ENCODE measurements at regions not wholly inside any gene's neighbourhood (a gene's known extent, or its start where the extent isn't known, plus 50 kb on each side); places are given as distances from the start of the nearest gene placed in this dataset.

DNA sequence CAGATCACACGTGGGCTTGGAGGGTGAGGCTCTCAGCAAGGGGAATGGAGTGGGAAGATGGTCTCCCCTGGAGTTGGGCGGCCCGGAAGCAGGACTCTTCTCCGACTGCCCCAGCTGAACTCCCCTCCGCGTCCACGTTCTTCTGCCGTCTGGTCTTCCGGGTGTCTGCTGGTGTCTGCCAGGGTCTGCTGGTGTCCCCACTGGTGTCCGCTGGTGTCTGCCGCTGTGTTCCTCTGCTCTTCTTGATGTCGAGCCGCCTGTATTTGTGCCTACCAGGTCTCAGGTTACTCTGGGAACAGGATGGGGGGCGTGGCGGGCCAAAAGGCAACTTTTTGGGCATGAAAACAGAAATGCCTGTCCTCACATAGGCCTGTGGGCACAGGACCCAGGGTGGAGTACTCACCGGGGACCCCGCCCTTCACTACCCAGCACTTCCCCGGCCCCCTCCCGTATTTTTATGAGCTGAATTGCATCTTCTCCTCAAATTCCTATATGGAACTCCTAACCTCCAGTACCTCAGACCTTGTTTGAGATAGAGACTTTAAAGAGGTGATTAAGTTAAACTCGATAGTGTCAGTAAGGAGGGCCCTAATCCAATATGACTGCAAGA lies 675.4 kb downstream of the SEMA5A start:
- CTCF ChIA-PET: no interaction called here
- no peak for ATAC-seq
- Histone ChIP-seq H3K4me1 (ENCODE audit: control insufficient read depth, insufficient read depth, low read length) (no peaks in the 10 kb centered on the region), H2AFZ (ENCODE audit: control insufficient read depth, low read depth, low read length) (no peak overlapping the region), H3K27me3 (replicated peaks in 1 of 2; ENCODE audit: control insufficient read depth in 2 of 2, insufficient read depth in 2 of 2, low read length in 1 of 2) (no peaks in the 10 kb centered on the region), H3K79me2 (ENCODE audit: control insufficient read depth, insufficient read depth, low read length) (no peaks in the 10 kb centered on the region), H3K9me3 (replicated peaks; ENCODE audit: control insufficient read depth, insufficient read depth, low read length) (no peaks in the 10 kb centered on the region), H3K4me2 (ENCODE audit: control insufficient read depth, insufficient read depth) (no peak overlapping the region), H3K36me3 (ENCODE audit: control insufficient read depth in 2 of 2, insufficient read depth in 2 of 2, low read length in 1 of 2) (no peaks in the 10 kb centered on the region), H3K4me3 (no peak overlapping the region), H3K27ac (ENCODE audit: control insufficient read depth, insufficient read depth) (no peak overlapping the region), H3K9ac (ENCODE audit: control insufficient read depth, insufficient read depth, low read length) (no peak overlapping the region), H4K20me1 (ENCODE audit: control insufficient read depth, insufficient read depth) (no peaks in the 10 kb centered on the region)
- no peak for DNase-seq (ENCODE audit: low read depth, low spot score)
- SMC1A ChIA-PET (ENCODE audit: uncharacterized antibody, unreplicated experiment): no interaction called here
- RAD21 ChIA-PET (ENCODE audit: unreplicated experiment): no interaction called here
- POLR2A ChIA-PET: interaction anchor here (0.6 kb wide), 1 partner anchor 192 kb away, joined by 3 read pairs; no protein-coding TSS in a partner anchor
- intact Hi-C loops (cut with micrococcal nuclease; ENCODE audit: unreplicated experiment) (no loop called here), in situ Hi-C loops (cut with MboI) (no loop called here)
- TF ChIP-seq, protein P1, sequence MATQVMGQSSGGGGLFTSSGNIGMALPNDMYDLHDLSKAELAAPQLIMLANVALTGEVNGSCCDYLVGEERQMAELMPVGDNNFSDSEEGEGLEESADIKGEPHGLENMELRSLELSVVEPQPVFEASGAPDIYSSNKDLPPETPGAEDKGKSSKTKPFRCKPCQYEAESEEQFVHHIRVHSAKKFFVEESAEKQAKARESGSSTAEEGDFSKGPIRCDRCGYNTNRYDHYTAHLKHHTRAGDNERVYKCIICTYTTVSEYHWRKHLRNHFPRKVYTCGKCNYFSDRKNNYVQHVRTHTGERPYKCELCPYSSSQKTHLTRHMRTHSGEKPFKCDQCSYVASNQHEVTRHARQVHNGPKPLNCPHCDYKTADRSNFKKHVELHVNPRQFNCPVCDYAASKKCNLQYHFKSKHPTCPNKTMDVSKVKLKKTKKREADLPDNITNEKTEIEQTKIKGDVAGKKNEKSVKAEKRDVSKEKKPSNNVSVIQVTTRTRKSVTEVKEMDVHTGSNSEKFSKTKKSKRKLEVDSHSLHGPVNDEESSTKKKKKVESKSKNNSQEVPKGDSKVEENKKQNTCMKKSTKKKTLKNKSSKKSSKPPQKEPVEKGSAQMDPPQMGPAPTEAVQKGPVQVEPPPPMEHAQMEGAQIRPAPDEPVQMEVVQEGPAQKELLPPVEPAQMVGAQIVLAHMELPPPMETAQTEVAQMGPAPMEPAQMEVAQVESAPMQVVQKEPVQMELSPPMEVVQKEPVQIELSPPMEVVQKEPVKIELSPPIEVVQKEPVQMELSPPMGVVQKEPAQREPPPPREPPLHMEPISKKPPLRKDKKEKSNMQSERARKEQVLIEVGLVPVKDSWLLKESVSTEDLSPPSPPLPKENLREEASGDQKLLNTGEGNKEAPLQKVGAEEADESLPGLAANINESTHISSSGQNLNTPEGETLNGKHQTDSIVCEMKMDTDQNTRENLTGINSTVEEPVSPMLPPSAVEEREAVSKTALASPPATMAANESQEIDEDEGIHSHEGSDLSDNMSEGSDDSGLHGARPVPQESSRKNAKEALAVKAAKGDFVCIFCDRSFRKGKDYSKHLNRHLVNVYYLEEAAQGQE (IDR thresholded peaks at IDR 0.05; ENCODE audit: low read depth, low read length): no peak
- TF ChIP-seq, protein P2, sequence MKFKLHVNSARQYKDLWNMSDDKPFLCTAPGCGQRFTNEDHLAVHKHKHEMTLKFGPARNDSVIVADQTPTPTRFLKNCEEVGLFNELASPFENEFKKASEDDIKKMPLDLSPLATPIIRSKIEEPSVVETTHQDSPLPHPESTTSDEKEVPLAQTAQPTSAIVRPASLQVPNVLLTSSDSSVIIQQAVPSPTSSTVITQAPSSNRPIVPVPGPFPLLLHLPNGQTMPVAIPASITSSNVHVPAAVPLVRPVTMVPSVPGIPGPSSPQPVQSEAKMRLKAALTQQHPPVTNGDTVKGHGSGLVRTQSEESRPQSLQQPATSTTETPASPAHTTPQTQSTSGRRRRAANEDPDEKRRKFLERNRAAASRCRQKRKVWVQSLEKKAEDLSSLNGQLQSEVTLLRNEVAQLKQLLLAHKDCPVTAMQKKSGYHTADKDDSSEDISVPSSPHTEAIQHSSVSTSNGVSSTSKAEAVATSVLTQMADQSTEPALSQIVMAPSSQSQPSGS (IDR thresholded peaks at IDR 0.05; ENCODE audit: low read length): no peak
- no peak for TF ChIP-seq ZNF687 (IDR thresholded peaks at IDR 0.05)
- no peak for TF ChIP-seq PAX5 (IDR thresholded peaks at IDR 0.05; ENCODE audit: borderline replicate concordance, low read depth, low read length)
- no peak for TF ChIP-seq ZZZ3 (IDR thresholded peaks at IDR 0.05; ENCODE audit: control insufficient read depth, insufficient read length, low read depth)
- TF ChIP-seq SIX5 (IDR thresholded peaks at IDR 0.05; ENCODE audit: low read depth, low read length, severe bottlenecking): no peak
- no peak for TF ChIP-seq IKZF1 (conservative IDR thresholded peaks at IDR 0.05)
- no peak for TF ChIP-seq FOXK2 (IDR thresholded peaks at IDR 0.05)
- TF ChIP-seq BMI1 (IDR thresholded peaks at IDR 0.05; ENCODE audit: borderline replicate concordance): no peak
- TF ChIP-seq POLR2AphosphoS5 (IDR thresholded peaks at IDR 0.05; ENCODE audit: low read length): no peak
- TF ChIP-seq, protein P3, sequence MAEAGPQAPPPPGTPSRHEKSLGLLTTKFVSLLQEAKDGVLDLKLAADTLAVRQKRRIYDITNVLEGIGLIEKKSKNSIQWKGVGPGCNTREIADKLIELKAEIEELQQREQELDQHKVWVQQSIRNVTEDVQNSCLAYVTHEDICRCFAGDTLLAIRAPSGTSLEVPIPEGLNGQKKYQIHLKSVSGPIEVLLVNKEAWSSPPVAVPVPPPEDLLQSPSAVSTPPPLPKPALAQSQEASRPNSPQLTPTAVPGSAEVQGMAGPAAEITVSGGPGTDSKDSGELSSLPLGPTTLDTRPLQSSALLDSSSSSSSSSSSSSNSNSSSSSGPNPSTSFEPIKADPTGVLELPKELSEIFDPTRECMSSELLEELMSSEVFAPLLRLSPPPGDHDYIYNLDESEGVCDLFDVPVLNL (IDR thresholded peaks at IDR 0.05; ENCODE audit: low read depth, low read length): no peak
- TF ChIP-seq NR2C1 (IDR thresholded peaks at IDR 0.05): no peak
- 62% methylated on average over 20 of the region's 20 CpGs for WGBS (ENCODE audit: insufficient coverage, insufficient replicate concordance, low lambda C conversion rate, missing lambda C conversion rate)
- no peak for FAIRE-seq
- no TSS peak for BruUV-seq (replicated peaks)

All from GM12878 (cell line).